Body of pancreas (tissue), 4 donors: ENCODE measurements at regions not wholly inside any gene's neighbourhood (a gene's known extent, or its start where the extent isn't known, plus 50 kb on each side); places are given as distances from the start of the nearest gene placed in this dataset.

Experiments used
- CTCF ChIP-seq, 7 experiments: fragments of 450-650 bp in 4 of 7; fragments of 200-600 bp in 3 of 7; sonication (generic) in 3 of 7; IDR thresholded peaks; one replicate each; pipeline ENCODE4 v1.5.1; 2016 to 2019; ENCODE audit warnings: antibody characterized with exemption in 7 of 7
- POLR2A ChIP-seq, 3 donors: fragments of 450-650 bp; IDR thresholded peaks; one replicate each; pipeline ENCODE4 v1.6.1; 2016; ENCODE audit warnings: antibody characterized with exemption in 3 of 3, mild to moderate bottlenecking in 2 of 3

DNA sequence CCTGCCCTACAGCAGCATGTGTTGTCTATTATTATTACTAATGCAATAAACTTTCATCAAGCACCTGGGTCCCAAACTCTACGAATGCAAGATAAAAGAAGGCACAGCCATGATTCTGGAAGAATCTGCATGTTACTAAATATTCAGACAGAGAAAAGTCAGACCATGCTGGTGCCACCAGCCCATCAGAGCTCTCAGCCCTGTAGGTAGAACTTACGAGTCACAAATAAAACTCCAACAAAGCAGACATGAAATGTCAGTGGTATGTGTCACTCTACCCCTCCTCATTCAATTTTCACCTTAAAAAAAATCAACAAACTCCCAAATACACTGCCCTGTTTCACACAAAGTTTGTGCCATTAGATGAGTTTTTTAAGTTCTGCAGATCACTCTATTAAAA is 62.4 kb upstream of the TIAM1 start:
- TF ChIP-seq POLR2A (IDR thresholded peaks at IDR 0.05): no peak
- TF ChIP-seq CTCF (IDR thresholded peaks at IDR 0.05): no peak
